Kidney epithelial cell (primary cell): ENCODE measurements at regions not wholly inside any gene's neighbourhood (a gene's known extent, or its start where the extent isn't known, plus 50 kb on each side); places are given as distances from the start of the nearest gene placed in this dataset.

Experiments used
- DNase-seq: peaks from one replicate; pipeline ENCODE4 v3.0.0-alpha.2; 2010; ENCODE audit warnings: low read depth
- H3K27me3 ChIP-seq: 2 replicates; pipeline ENCODE4 v1.6.0; 2011; ENCODE audit warnings: low read length; ENCODE audit not compliant: control insufficient read depth, insufficient read depth
- H3K36me3 ChIP-seq: 2 replicates; pipeline ENCODE4 v1.5.1; 2011; ENCODE audit warnings: low read length; ENCODE audit not compliant: control insufficient read depth, insufficient read depth
- H3K4me3 ChIP-seq: 2 replicates; pipeline ENCODE4 v1.5.1; 2011; ENCODE audit warnings: low read depth, mild to moderate bottlenecking, control low read depth, low read length
- TF ChIP-seq, protein P1 (sequence below): IDR thresholded peaks from 2 replicates; pipeline ENCODE4 v1.5.1; 2011; ENCODE audit warnings: mild to moderate bottlenecking, moderate library complexity, low read length, control low read depth, inconsistent platforms; ENCODE audit not compliant: insufficient read depth, poor library complexity, severe bottlenecking

DNA sequence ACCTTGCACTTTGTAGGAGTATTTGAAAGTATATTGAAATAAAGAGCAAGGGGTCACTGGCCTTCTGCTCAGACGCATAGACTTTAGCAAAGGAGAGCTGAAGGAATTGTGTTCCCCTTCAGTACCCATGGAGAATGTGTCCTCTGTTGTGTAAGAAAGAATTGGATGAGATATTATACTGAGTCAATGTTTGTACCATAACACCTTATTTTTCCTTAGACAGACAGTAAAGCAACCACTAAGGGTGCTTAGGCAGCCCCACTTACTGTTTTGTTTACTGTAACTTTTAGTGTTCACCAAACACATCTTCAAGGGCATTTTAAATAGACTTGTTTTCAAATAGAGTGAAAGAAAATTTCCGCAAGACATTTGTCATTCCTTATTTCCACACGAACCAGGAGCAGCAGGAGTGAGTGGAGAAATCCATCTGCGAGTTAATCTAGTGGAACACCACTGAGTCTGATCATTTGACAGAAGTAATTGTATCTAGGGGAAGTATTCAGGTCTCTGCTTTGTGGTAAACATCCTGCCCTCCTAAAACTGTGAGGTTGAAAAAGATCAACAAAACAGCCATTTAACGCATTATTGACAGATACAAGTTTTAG, 89.5 kb downstream of the SLIT2 start:
- Histone ChIP-seq H3K27me3 (no peaks in the 10 kb centered on the region), H3K36me3 (no peaks in the 10 kb centered on the region), H3K4me3 (no peak overlapping the region)
- DNase-seq, result peak; percentile 47
- TF ChIP-seq, protein P1, sequence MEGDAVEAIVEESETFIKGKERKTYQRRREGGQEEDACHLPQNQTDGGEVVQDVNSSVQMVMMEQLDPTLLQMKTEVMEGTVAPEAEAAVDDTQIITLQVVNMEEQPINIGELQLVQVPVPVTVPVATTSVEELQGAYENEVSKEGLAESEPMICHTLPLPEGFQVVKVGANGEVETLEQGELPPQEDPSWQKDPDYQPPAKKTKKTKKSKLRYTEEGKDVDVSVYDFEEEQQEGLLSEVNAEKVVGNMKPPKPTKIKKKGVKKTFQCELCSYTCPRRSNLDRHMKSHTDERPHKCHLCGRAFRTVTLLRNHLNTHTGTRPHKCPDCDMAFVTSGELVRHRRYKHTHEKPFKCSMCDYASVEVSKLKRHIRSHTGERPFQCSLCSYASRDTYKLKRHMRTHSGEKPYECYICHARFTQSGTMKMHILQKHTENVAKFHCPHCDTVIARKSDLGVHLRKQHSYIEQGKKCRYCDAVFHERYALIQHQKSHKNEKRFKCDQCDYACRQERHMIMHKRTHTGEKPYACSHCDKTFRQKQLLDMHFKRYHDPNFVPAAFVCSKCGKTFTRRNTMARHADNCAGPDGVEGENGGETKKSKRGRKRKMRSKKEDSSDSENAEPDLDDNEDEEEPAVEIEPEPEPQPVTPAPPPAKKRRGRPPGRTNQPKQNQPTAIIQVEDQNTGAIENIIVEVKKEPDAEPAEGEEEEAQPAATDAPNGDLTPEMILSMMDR, result no peak

DNA sequence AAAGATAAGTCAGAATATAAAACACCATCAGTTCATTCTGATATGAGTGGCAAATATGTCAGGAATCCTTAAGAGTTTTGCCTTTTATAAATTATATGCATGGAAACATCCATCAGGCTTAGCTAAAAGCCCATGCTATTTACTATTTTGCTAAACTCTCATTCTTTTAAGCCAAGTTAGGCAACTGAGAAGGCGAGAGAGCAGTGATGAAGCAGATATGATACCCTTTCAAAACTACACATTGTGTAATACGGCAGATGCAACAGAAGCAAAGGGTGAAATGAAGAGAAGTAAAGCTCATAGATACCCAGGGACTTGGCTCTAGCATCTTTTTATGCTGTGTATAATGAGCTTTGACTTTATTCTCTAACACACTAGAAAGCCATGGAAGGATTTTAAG, 95.8 kb downstream of the SLIT2 start:
- Histone ChIP-seq H3K36me3 (no peaks in the 10 kb centered on the region), H3K4me3 (no peak overlapping the region), H3K27me3 (no peaks in the 10 kb centered on the region)
- no peak for DNase-seq
- TF ChIP-seq, protein P1, result no peak

DNA sequence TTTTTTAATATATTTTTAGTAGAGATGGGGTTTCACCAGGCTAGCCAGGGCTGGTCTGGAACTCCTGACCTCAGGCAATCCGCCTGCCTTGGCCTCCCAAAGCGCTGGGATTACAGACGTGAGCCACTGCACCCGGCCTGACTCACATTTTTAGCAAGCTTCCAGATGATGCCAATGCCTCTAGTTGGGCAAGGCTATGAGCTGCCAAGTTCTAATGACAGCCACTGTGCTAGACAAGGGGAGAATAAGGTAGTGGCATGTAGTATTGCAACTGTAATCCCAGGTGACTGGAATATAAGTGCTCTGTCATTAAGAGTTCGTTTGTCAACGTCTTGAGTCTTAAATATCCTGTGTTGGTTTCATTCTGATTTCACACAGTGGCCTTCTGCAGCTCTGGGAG, 96.7 kb downstream of the SLIT2 start:
- no peak for DNase-seq
- H3K36me3 ChIP-seq, result no peaks in the 10 kb centered on the region
- no peak overlapping the region for H3K4me3 ChIP-seq
- H3K27me3 ChIP-seq, result no peaks in the 10 kb centered on the region
- TF ChIP-seq, protein P1, result no peak

DNA sequence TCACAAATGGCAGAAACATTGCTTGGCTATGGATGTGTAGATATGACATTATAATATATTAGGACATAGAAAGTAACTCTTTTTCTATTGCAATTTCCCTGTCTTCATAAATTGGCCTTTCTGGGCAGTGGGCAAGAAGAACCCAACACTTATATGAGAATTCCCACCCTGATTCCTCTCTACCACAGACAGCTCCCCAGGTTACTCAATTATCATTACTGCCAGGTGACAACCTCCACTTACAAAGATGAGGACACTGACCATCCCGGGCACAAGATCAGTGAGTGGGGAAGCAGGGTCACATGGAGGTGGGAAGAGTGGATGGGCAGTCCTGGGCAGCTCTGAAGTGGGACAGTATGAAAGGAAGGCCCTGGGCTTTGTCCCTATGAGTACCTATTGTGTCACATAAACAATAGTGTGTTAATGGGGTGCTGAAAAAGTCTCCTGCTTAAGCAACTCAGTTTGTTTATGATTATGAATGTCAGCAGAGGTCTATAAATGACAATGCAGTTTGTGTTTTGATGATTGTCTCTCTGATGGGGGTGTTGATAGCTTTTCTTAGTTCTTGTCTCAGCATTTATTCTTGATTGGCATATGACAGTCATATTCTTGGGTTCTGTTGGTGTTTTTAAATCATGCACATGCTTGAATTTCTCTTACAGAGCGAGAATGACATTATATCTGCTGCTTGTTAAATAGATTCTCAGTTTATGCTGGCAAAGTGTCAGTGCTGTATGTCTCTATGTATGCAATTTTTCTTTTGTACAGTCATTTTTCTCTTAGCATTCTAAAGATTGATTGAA, 99.9 kb downstream of the SLIT2 start:
- Histone ChIP-seq H3K36me3 (no peaks in the 10 kb centered on the region), H3K4me3 (no peak overlapping the region), H3K27me3 (no peaks in the 10 kb centered on the region)
- no peak for DNase-seq
- TF ChIP-seq, protein P1, result no peak

DNA sequence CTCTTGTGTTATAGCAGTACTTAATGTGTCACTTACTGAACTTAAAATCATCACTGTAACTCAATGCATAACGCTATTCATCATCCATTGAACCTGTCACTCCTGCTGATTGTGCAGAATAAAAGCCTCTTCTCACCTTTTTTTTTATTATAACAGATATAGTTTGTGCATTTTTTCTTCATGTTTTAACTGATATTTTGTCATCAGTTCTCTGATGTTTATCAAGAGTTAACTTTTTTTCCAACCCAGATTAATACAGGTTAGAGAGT, 100.4 kb downstream of the SLIT2 start:
- DNase-seq, result no peak
- TF ChIP-seq, protein P1, result no peak

DNA sequence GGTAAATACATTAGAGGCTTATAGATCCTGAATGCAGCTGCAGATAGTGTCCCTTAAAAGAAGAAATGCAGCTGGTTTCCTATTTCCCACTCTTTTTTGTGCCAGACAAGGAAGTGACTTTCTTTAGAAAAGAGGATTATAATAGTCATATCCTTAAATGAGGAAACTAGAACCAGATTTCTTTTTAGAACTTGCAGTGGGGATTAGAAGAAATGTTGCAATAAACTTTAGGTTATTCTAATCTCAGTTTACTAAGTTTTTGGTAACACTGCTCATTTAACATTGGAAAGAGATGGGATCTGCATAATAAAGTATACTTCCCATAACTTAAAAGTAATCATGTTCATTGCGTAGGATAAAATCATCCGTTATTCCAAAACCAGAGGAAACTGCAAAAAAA, 101.9 kb downstream of the SLIT2 start:
- TF ChIP-seq, protein P1, result no peak
- H3K27me3 ChIP-seq, result no peaks in the 10 kb centered on the region
- no peak for DNase-seq
- no peaks in the 10 kb centered on the region for H3K36me3 ChIP-seq
- H3K4me3 ChIP-seq, result no peak overlapping the region

More for the DNA sequence above, 100.4 kb downstream of the SLIT2 start:
- no peak overlapping the region for H3K4me3 ChIP-seq
- H3K36me3 ChIP-seq, result no peaks in the 10 kb centered on the region
- no peaks in the 10 kb centered on the region for H3K27me3 ChIP-seq
